GM06990 (cell line): ENCODE measurements at regions not wholly inside any gene's neighbourhood (a gene's known extent, or its start where the extent isn't known, plus 50 kb on each side); places are given as distances from the start of the nearest gene placed in this dataset.

ENCODE experiments used
- DNase-seq: peaks from one replicate; pipeline ENCODE4 v3.0.0-alpha.2; 2011; ENCODE audit not compliant: insufficient read length; ENCODE audit errors: extremely low read depth
- H3K27me3 ChIP-seq: replicated peaks from 2 replicates; pipeline ENCODE4 v1.6.0; 2011; ENCODE audit warnings: low read length; ENCODE audit not compliant: control insufficient read depth, insufficient read depth
- H3K36me3 ChIP-seq: 2 replicates; pipeline ENCODE4 v1.5.1; 2011; ENCODE audit warnings: low read length; ENCODE audit not compliant: control insufficient read depth, insufficient read depth
- H3K4me3 ChIP-seq: replicated peaks from 2 replicates; pipeline ENCODE4 v1.5.1; 2011; ENCODE audit warnings: low read depth, mild to moderate bottlenecking, control low read depth, low read length
- CTCF ChIP-seq: IDR thresholded peaks from 2 replicates; pipeline ENCODE4 v1.5.1; 2011; ENCODE audit warnings: low read length, control low read depth, mild to moderate bottlenecking, inconsistent platforms; ENCODE audit not compliant: insufficient read depth, poor library complexity, severe bottlenecking

- H3K27me3 ChIP-seq: no peaks in the 10 kb centered on the region
- TF ChIP-seq CTCF: no peak
- peak; percentile 38 for DNase-seq
Measured at GRCh38 chr10:8137726-8138125, 83.2 kb downstream of the GATA3 start.

DNA sequence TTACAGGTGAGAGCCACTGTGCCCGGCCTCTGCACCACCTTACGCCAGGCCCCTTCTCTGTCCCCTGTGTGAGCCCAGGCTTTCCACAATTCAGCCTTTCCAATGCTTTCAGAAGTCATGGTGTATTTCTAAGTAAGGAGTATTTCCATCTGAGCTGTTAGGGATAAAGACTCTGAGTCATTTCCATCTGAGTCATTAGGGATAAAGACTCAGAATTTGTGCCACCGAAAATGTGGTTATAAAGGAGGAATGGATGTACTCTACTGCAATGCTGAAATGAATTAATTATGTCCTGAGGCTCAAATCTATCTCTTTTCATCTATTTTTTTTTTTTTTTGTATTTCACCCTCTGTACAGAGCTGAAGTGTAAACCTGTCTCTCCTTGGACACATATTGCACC lies 84.0 kb downstream of the GATA3 start:
- no peak for TF ChIP-seq CTCF
- Histone ChIP-seq H3K4me3 (no peak overlapping the region), H3K36me3 (no peaks in the 10 kb centered on the region), H3K27me3 (no peaks in the 10 kb centered on the region)
- DNase-seq: no peak

More at GRCh38 chr10:8137726-8138125, 83.2 kb downstream of the GATA3 start:
- H3K36me3 ChIP-seq: no peaks in the 10 kb centered on the region
- no peak overlapping the region for H3K4me3 ChIP-seq

- no peaks in the 10 kb centered on the region for H3K36me3 ChIP-seq
- no peak for DNase-seq
- no peak overlapping the region for H3K4me3 ChIP-seq
- no peak for TF ChIP-seq CTCF
- H3K27me3 ChIP-seq: 0 out of 2 replicates have a peak, but pooled peaks cover 1% of the 10 kb centered on the region
Measured at GRCh38 chr10:8144496-8144895, 90.0 kb downstream of the GATA3 start.

GRCh38 chr10:8146650-8147049 lies 92.2 kb downstream of the GATA3 start:
- H3K27me3 ChIP-seq: 0 out of 2 replicates have a peak, but pooled peaks cover 1% of the 10 kb centered on the region
- H3K36me3 ChIP-seq: no peaks in the 10 kb centered on the region
- DNase-seq: no peak
- no peak for TF ChIP-seq CTCF
- no peak overlapping the region for H3K4me3 ChIP-seq

- no peak for DNase-seq
- Histone ChIP-seq H3K4me3 (no peak overlapping the region), H3K36me3 (no peaks in the 10 kb centered on the region), H3K27me3 (0 out of 2 replicates have a peak, but pooled peaks cover 1% of the 10 kb centered on the region)
- TF ChIP-seq CTCF: no peak
Measured at GRCh38 chr10:8149991-8150390, 95.5 kb downstream of the GATA3 start.

DNA sequence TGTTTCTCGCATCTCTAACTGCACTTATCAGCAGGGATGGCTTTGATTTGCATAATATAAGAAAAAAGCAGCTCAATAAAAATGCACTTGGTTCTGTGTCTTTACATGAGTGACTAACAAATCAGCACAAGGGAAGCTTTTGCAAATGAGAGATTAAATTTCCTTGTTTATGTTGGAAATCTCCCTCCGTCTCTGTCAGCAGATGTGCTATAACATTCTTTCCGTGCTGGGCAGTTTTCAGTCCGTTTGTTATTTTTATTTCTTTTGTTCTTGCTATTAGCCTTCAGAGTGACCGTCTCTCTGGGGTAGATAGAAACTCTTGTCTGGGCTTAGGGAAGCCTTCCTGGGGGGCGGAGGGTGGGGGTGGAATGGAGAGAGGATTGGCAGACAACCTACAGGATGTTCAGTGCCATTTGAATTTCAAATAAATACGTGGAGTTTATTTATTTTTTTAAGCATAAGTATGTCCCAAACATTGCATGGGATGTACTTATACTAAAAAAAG lies 96.0 kb downstream of the GATA3 start:
- TF ChIP-seq CTCF: no peak

More for the DNA sequence above, 96.0 kb downstream of the GATA3 start:
- Histone ChIP-seq H3K27me3 (0 out of 2 replicates have a peak, but pooled peaks cover 1% of the 10 kb centered on the region), H3K36me3 (no peaks in the 10 kb centered on the region), H3K4me3 (no peak overlapping the region)
- no peak for DNase-seq
